ENCODE measurements at regions not wholly inside any gene's neighbourhood (a gene's known extent, or its start where the extent isn't known, plus 50 kb on each side); places are given as distances from the start of the nearest gene placed in this dataset.

DNA sequence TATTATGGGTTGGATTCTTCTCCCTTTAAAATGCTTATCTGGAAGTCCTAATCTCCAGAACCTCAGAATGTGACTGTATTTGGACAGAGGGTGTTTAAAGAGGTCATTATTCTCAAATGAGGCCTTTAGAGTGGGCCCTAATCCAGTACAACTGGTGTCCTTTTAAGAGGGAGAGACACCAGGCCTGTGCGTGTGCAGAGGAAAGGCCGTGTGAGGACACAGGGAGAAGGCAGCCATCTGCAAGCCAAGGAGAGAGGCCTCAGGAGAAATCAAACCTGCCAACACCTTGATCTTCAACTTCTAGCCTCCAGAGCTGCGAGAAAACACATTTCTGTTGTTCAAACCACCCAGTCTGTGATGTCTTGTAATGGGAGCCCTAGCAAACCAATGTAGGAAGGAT lies 235.4 kb upstream of the MYO3A start:
- no peak overlapping the region for H3K4me2 ChIP-seq (ENCODE audit: low read length, poor library complexity, severe bottlenecking)
- peaks cover 0 to 16% of the 10 kb centered on the region in 2 experiments for H3K27me3 ChIP-seq (ENCODE audit: control insufficient read depth in 1 of 2, insufficient read depth in 1 of 2, low read length in 2 of 2)
- H3K36me3 ChIP-seq (ENCODE audit: control insufficient read depth in 1 of 2, insufficient read depth in 2 of 2, low read depth in 1 of 2, low read length in 2 of 2) = no peaks in the 10 kb centered on the region
- H3K18ac ChIP-seq (ENCODE audit: low read depth in 1 of 2, low read length in 2 of 2) = no peak overlapping the region
- no peak overlapping the region for H3K4me3 ChIP-seq (ENCODE audit: insufficient read depth in 1 of 2, low read depth in 1 of 2, low read length in 2 of 2)
- DNase-seq = no peak
- no peak overlapping the region for H3K27ac ChIP-seq (ENCODE audit: low read length, poor library complexity, severe bottlenecking)
- no peak overlapping the region for H3K9ac ChIP-seq (ENCODE audit: low read length)
- WGBS = 54% methylated on average over 3 of the region's 3 CpGs
- H2AK5ac ChIP-seq (ENCODE audit: low read length, severe bottlenecking) = no peak overlapping the region
- H3K4me1 ChIP-seq (ENCODE audit: control insufficient read depth, insufficient read depth, low read depth, low read length) = peaks cover 1% of the 10 kb centered on the region
- H4K8ac ChIP-seq (ENCODE audit: low read length) = no peak overlapping the region
- H2BK15ac ChIP-seq (ENCODE audit: low read depth, poor library complexity, severe bottlenecking) = no peak overlapping the region
- no peak overlapping the region for H2BK120ac ChIP-seq (ENCODE audit: low read depth, low read length)
- no peak overlapping the region for H3K14ac ChIP-seq (ENCODE audit: low read length in 2 of 2)
- H3K9me3 ChIP-seq (ENCODE audit: control insufficient read depth, low read length) = no peaks in the 10 kb centered on the region
- H2BK12ac ChIP-seq (ENCODE audit: low read length in 2 of 2) = no peak overlapping the region
- no peak overlapping the region for H4K91ac ChIP-seq (ENCODE audit: low read length)
- H3K4ac ChIP-seq (ENCODE audit: low read depth in 1 of 2, low read length in 2 of 2) = no peak overlapping the region
- H2AFZ ChIP-seq (ENCODE audit: low read depth, low read length) = no peak overlapping the region
- no peak overlapping the region for H3K23ac ChIP-seq (ENCODE audit: low read length in 2 of 2)
- no peaks in the 10 kb centered on the region for H3K79me1 ChIP-seq (replicated peaks; ENCODE audit: low read length, poor library complexity, severe bottlenecking)
- H2BK5ac ChIP-seq (ENCODE audit: low read depth, low read length, poor library complexity, severe bottlenecking) = no peak overlapping the region

GRCh38 chr10:25699631-25700030 lies 234.4 kb upstream of the MYO3A start:
- Histone ChIP-seq H3K14ac (ENCODE audit: low read length in 2 of 2) (no peak overlapping the region), H3K27me3 (ENCODE audit: control insufficient read depth in 1 of 2, insufficient read depth in 1 of 2, low read length in 2 of 2) (peaks cover 0 to 16% of the 10 kb centered on the region in 2 experiments), H3K18ac (ENCODE audit: low read depth in 1 of 2, low read length in 2 of 2) (no peak overlapping the region), H3K4me3 (ENCODE audit: insufficient read depth in 1 of 2, low read depth in 1 of 2, low read length in 2 of 2) (no peak overlapping the region), H3K4ac (ENCODE audit: low read depth in 1 of 2, low read length in 2 of 2) (no peak overlapping the region), H4K8ac (ENCODE audit: low read length) (no peak overlapping the region), H3K9me3 (ENCODE audit: control insufficient read depth, low read length) (no peaks in the 10 kb centered on the region), H3K79me1 (replicated peaks; ENCODE audit: low read length, poor library complexity, severe bottlenecking) (no peaks in the 10 kb centered on the region), H3K4me1 (ENCODE audit: control insufficient read depth, insufficient read depth, low read depth, low read length) (peaks cover 1% of the 10 kb centered on the region), H2BK5ac (ENCODE audit: low read depth, low read length, poor library complexity, severe bottlenecking) (no peak overlapping the region), H3K9ac (ENCODE audit: low read length) (no peak overlapping the region), H2BK12ac (ENCODE audit: low read length in 2 of 2) (no peak overlapping the region), H2BK120ac (ENCODE audit: low read depth, low read length) (no peak overlapping the region), H3K23ac (ENCODE audit: low read length in 2 of 2) (no peak overlapping the region), H4K91ac (ENCODE audit: low read length) (no peak overlapping the region), H2AFZ (ENCODE audit: low read depth, low read length) (no peak overlapping the region), H2BK15ac (ENCODE audit: low read depth, poor library complexity, severe bottlenecking) (no peak overlapping the region), H2AK5ac (ENCODE audit: low read length, severe bottlenecking) (no peak overlapping the region), H3K4me2 (ENCODE audit: low read length, poor library complexity, severe bottlenecking) (no peak overlapping the region), H3K36me3 (ENCODE audit: control insufficient read depth in 1 of 2, insufficient read depth in 2 of 2, low read depth in 1 of 2, low read length in 2 of 2) (no peaks in the 10 kb centered on the region), H3K27ac (ENCODE audit: low read length, poor library complexity, severe bottlenecking) (no peak overlapping the region)
- DNase-seq = no peak
- WGBS = no CpG with 5 or more reads among the region's 2 CpGs

GRCh38 chr10:25701652-25702051 lies 232.4 kb upstream of the MYO3A start:
- no peak overlapping the region for H2AFZ ChIP-seq (ENCODE audit: low read depth, low read length)
- no peak overlapping the region for H2AK5ac ChIP-seq (ENCODE audit: low read length, severe bottlenecking)
- no peak overlapping the region for H3K23ac ChIP-seq (ENCODE audit: low read length in 2 of 2)
- H3K9me3 ChIP-seq (ENCODE audit: control insufficient read depth, low read length) = no peaks in the 10 kb centered on the region
- peaks cover 0 to 12% of the 10 kb centered on the region in 2 experiments for H3K27me3 ChIP-seq (ENCODE audit: control insufficient read depth in 1 of 2, insufficient read depth in 1 of 2, low read length in 2 of 2)
- H3K4me3 ChIP-seq (ENCODE audit: insufficient read depth in 1 of 2, low read depth in 1 of 2, low read length in 2 of 2) = no peak overlapping the region
- no peak overlapping the region for H4K91ac ChIP-seq (ENCODE audit: low read length)
- H3K27ac ChIP-seq (ENCODE audit: low read length, poor library complexity, severe bottlenecking) = no peak overlapping the region
- H4K8ac ChIP-seq (ENCODE audit: low read length) = no peak overlapping the region
- H3K4ac ChIP-seq (ENCODE audit: low read depth in 1 of 2, low read length in 2 of 2) = no peak overlapping the region
- H3K4me2 ChIP-seq (ENCODE audit: low read length, poor library complexity, severe bottlenecking) = no peak overlapping the region
- no peak overlapping the region for H3K9ac ChIP-seq (ENCODE audit: low read length)
- H3K14ac ChIP-seq (ENCODE audit: low read length in 2 of 2) = no peak overlapping the region
- no peaks in the 10 kb centered on the region for H3K36me3 ChIP-seq (ENCODE audit: control insufficient read depth in 1 of 2, insufficient read depth in 2 of 2, low read depth in 1 of 2, low read length in 2 of 2)
- no peak overlapping the region for H3K18ac ChIP-seq (ENCODE audit: low read depth in 1 of 2, low read length in 2 of 2)
- no peak overlapping the region for H2BK5ac ChIP-seq (ENCODE audit: low read depth, low read length, poor library complexity, severe bottlenecking)
- DNase-seq = no peak
- peaks cover 1% of the 10 kb centered on the region for H3K4me1 ChIP-seq (ENCODE audit: control insufficient read depth, insufficient read depth, low read depth, low read length)
- no peaks in the 10 kb centered on the region for H3K79me1 ChIP-seq (replicated peaks; ENCODE audit: low read length, poor library complexity, severe bottlenecking)
- WGBS = 71% methylated on average over 15 of the region's 15 CpGs
- no peak overlapping the region for H2BK12ac ChIP-seq (ENCODE audit: low read length in 2 of 2)
- H2BK120ac ChIP-seq (ENCODE audit: low read depth, low read length) = no peak overlapping the region
- no peak overlapping the region for H2BK15ac ChIP-seq (ENCODE audit: low read depth, poor library complexity, severe bottlenecking)

DNA sequence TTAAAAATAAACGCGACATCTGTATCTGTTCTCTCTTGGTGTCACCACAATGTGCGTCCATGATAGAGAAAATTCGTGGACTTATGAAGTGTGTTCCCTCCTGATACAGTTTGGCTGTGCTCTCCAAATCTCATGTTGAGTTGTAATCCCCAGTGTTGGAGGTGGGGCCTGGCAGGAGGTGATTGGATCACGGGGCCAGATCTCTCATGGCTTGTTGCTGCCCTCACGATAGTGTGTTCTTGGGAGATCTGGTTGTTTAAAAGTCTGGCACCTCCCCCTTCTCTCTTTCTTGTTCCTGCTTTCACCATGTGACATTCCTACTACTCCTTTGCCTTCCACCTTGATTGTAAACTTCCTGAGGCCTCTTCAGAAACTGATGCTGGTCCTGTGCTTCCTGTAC lies 229.4 kb upstream of the MYO3A start:
- H3K14ac ChIP-seq (ENCODE audit: low read length in 2 of 2) = no peak overlapping the region
- no peak overlapping the region for H3K9ac ChIP-seq (ENCODE audit: low read length)
- WGBS = 77% methylated on average over 5 of the region's 6 CpGs
- no peak for DNase-seq
- H2BK120ac ChIP-seq (ENCODE audit: low read depth, low read length) = no peak overlapping the region
- H3K9me3 ChIP-seq (ENCODE audit: control insufficient read depth, low read length) = no peaks in the 10 kb centered on the region
- H4K91ac ChIP-seq (ENCODE audit: low read length) = no peak overlapping the region
- no peaks in the 10 kb centered on the region for H3K79me1 ChIP-seq (replicated peaks; ENCODE audit: low read length, poor library complexity, severe bottlenecking)
- no peak overlapping the region for H2AFZ ChIP-seq (ENCODE audit: low read depth, low read length)
- H3K23ac ChIP-seq (ENCODE audit: low read length in 2 of 2) = no peak overlapping the region
- H3K27ac ChIP-seq (ENCODE audit: low read length, poor library complexity, severe bottlenecking) = no peak overlapping the region
- H2BK12ac ChIP-seq (ENCODE audit: low read length in 2 of 2) = no peak overlapping the region
- no peak overlapping the region for H2BK15ac ChIP-seq (ENCODE audit: low read depth, poor library complexity, severe bottlenecking)
- no peak overlapping the region for H4K8ac ChIP-seq (ENCODE audit: low read length)
- no peak overlapping the region for H3K4me3 ChIP-seq (ENCODE audit: insufficient read depth in 1 of 2, low read depth in 1 of 2, low read length in 2 of 2)
- H3K36me3 ChIP-seq (ENCODE audit: control insufficient read depth in 1 of 2, insufficient read depth in 2 of 2, low read depth in 1 of 2, low read length in 2 of 2) = no peaks in the 10 kb centered on the region
- no peak overlapping the region for H3K4me2 ChIP-seq (ENCODE audit: low read length, poor library complexity, severe bottlenecking)
- H3K18ac ChIP-seq (ENCODE audit: low read depth in 1 of 2, low read length in 2 of 2) = no peak overlapping the region
- H3K4ac ChIP-seq (ENCODE audit: low read depth in 1 of 2, low read length in 2 of 2) = no peak overlapping the region
- no peak overlapping the region for H2BK5ac ChIP-seq (ENCODE audit: low read depth, low read length, poor library complexity, severe bottlenecking)
- peaks cover 1% of the 10 kb centered on the region for H3K4me1 ChIP-seq (ENCODE audit: control insufficient read depth, insufficient read depth, low read depth, low read length)
- no peak overlapping the region for H2AK5ac ChIP-seq (ENCODE audit: low read length, severe bottlenecking)
- peaks cover 0 to 10% of the 10 kb centered on the region in 2 experiments for H3K27me3 ChIP-seq (ENCODE audit: control insufficient read depth in 1 of 2, insufficient read depth in 1 of 2, low read length in 2 of 2)

Measured in mesenchymal stem cell (in vitro differentiated cells and primary cell).